Fibroblast of pulmonary artery (primary cell): ENCODE measurements at regions not wholly inside any gene's neighbourhood (a gene's known extent, or its start where the extent isn't known, plus 50 kb on each side); places are given as distances from the start of the nearest gene placed in this dataset.

Experiments used
- DNase-seq: peaks from one replicate; pipeline ENCODE4 v3.0.0-alpha.2; 2010; ENCODE audit warnings: low read depth
- H3K4me3 ChIP-seq: replicated peaks from 2 replicates; pipeline ENCODE4 v1.5.1; 2011; ENCODE audit warnings: low read depth, mild to moderate bottlenecking, control low read depth, low read length, moderate library complexity
- CTCF ChIP-seq: IDR thresholded peaks from 2 replicates; pipeline ENCODE4 v1.5.1; 2011; ENCODE audit warnings: mild to moderate bottlenecking, control low read depth, low read length, inconsistent platforms; ENCODE audit errors: missing control alignments

- TF ChIP-seq CTCF: no peak
- DNase-seq: no peak
- no peak overlapping the region for H3K4me3 ChIP-seq
Observed at GRCh38 chr9:118017607-118018122, 313.5 kb downstream of the TLR4 start.

- TF ChIP-seq CTCF: no peak
- no peak overlapping the region for H3K4me3 ChIP-seq
- no peak for DNase-seq
Observed at GRCh38 chr9:118023644-118024043, 319.4 kb downstream of the TLR4 start.

GRCh38 chr9:118028225-118028624, 324.0 kb downstream of the TLR4 start:
- no peak for DNase-seq
- no peak for TF ChIP-seq CTCF
- no peak overlapping the region for H3K4me3 ChIP-seq

- no peak overlapping the region for H3K4me3 ChIP-seq
- no peak for TF ChIP-seq CTCF
- no peak for DNase-seq
Observed at GRCh38 chr9:118029425-118029824, 325.2 kb downstream of the TLR4 start.

GRCh38 chr9:118034701-118035100, 330.5 kb downstream of the TLR4 start:
- no peak overlapping the region for H3K4me3 ChIP-seq
- DNase-seq: no peak
- TF ChIP-seq CTCF: no peak

GRCh38 chr9:118038713-118039112, 334.5 kb downstream of the TLR4 start:
- TF ChIP-seq CTCF: no peak
- no peak for DNase-seq
- H3K4me3 ChIP-seq: no peak overlapping the region

- DNase-seq: no peak
- H3K4me3 ChIP-seq: no peak overlapping the region
- no peak for TF ChIP-seq CTCF
Observed at GRCh38 chr9:118058227-118058626, 354.0 kb downstream of the TLR4 start.
